NOMO-1 treated with DMSO at 0.1 percent for 48 hours (cell line): ENCODE measurements at regions not wholly inside any gene's neighbourhood (a gene's known extent, or its start where the extent isn't known, plus 50 kb on each side); places are given as distances from the start of the nearest gene placed in this dataset.
A peak's percentile ranks its signal among the peaks of the same experiment; 100 is the strongest.

ENCODE experiments used
- DNase-seq: peaks from one replicate; lab custom pipeline; 2025; ENCODE audit not compliant: unreplicated experiment; lab: John Stamatoyannopoulos, UW

DNA sequence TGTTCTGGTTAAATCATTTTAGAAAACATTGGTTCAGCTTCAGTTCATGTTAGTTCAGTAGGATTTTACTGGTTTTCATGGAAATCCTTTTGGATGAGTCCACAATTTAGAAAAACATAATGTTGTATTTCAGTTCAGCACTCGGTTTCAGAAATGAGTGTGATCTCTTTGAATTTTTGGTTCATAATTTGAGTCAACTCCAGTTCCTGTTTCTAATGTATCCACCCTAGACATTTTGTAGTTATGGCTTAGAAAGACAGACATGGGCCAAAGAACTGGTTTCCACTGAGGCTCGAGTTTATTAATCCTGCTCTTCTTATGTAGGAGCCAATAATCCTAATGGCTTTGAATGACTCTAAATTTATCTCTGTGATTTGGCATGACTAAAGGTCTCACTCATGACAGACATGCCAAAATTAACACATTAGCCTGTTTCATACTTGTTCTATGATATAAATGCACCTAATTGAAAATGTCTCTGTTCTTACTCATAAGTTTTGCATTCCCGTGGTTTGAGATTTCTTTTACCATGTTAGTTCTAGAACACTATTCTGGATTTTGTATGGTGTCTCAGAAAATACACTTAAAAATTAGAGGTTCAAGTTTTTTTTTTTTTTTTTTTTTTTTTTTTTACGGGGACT lies 82.3 kb upstream of the SPRED2 start:
- DNase-seq, result no peak

DNA sequence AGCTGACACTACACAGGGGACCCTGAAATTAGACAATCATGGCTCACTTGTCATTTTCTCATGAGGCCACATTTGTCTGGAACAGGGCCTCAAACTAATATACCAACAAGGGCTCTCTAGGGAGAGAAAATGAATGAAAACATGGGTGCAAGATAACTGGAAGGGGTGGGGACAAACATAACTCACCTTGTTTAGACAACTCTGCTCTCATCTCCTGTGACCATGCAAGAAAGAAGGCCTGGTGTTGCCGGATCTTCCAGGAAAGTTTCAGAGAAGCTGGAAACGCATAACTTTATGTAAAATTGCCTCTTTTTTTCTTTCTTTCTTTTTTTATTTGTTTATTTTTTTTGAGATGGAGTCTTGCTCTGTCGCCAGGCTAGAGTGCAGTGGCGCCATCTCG lies 80.4 kb upstream of the SPRED2 start:
- no peak for DNase-seq

DNA sequence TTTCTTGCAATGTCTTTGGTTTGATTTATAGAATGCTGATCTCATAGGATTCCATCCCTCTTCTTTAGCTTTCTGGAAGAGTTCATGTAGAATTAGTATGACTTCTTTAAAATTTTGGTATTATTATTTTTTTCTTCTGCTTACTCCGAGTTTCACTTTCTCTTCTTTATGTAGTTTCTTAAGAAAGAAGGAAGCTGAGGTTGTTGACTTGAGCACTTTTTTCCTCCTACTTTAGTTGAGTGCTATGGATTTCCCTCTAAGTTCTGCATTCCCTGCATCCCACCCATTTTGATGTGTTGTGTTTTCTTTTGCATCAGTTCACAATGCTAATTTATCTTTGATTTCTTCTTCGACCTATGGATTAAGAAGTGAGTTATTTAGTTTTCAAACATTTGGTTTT lies 78.9 kb upstream of the SPRED2 start:
- no peak for DNase-seq

DNA sequence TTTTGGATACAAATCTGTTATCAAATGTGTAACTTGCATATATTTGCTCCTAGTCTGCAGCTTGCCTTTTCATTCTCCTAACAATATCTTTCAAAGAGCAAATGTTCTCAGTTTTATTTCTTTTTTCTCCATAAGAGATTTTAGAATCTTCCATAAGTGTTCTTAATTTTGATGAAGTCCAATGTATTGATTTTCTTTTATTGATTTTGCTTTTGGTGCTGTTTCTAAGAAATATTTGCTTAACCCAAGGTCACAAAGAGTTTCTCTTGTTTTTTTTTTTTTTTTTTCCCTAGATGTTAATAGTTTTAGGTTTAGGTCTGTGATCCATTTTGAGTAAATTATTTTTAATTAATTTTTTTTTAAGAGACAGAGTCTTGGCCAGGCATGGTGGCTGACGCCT lies 75.8 kb upstream of the SPRED2 start:
- DNase-seq, result no peak

DNA sequence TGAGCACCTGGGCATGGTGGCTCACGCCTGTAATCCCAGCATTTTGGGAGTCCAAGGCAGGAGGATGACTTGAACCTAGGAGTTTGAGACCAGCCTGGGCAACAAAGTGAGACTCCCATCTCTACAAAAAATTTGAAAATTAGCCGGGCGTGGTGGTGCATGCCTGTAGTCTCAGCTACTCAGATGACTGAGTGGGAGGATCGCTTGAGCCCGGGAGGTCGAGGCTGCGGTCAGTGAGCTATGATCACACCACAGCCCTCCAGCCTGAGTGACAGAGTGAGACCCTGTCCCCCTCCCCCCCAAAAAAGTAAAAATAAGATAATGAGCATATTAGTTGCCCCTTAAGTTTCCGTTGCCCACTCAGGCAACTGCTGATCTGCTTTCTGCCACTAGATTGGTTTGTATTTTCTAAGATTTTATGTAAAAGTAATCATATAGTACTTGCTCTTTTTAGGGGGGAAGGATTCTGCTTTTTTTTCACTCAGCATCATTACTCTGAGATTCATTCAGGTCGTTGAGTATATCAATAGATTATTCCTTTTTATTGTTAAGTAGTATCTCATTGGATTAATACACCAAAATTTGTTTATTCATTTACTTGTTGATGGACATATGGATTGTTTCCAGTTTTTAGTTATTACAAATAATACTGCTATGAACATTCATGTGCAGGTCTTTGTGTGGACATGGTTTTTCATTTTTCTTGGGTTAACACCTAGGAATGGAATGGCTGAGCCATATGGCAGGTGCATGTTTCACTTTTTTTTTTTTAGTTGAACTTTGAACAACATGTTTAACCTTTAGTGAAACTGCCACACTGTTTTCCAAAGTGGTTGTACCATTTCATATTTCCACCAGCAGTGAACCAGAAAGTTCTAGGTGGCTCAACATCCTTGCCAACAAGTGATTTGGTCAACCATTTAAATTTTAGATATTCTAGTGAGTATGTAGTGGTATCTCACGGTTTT lies 75.0 kb upstream of the SPRED2 start:
- DNase-seq, result no peak

DNA sequence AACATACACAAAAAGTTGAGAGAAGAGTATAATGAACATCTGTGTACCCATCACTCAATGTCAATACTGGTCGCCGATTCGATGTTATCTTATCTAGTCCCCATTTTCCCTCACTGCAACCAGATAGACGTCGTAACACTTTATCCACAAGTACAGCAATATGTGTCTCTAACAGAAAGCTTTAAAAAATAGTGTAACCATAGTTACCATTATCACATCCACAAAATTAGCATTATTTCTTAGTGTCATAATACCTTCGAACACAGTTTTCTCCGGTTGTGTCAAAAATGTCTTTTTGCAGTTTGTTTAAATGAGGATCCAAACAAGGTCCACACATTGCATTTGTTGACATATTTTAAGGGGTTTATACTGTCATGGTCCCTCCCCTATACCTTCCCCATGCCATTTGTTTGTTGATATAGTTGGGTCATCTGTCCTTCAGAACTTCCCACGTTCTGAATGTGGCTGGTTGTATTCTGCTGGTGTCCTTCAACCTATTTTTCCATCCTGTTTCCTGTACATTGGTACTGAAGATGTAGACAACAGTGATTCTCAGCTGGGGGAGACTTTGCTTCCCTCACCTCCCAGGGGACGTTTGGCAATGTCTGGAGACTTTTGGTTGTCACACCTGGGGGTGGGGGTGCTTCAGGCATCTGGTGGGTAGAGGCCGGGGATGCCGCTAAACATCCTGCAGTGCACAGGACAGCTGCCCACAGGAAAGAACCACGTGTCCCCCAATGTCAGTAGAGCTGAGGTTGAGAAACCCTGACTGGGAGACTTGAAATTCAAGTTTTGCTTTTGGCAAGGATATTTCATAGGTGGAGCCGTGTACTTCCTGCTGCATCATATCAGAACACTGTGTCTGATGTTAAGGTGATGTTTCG lies 72.7 kb upstream of the SPRED2 start:
- no peak for DNase-seq

DNA sequence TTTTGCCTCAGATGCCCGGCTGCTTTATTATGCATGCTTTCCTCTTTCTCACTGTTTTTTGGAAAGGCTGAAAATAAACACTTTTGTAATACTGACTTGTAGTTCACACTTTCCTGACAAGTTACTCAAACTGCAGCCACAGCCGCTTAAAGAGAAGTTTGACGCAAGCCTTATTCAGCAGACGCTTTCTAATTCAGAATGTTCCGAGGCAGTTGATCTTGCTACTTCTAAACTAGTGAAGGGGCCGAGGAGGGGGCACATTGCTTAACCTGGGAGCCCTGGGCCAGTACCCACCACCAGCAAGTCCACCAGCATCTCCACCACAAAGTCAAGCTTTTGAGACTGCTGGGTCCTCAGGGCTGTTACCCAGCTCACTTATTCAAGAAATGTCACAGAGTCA lies 71.8 kb upstream of the SPRED2 start:
- no peak for DNase-seq

DNA sequence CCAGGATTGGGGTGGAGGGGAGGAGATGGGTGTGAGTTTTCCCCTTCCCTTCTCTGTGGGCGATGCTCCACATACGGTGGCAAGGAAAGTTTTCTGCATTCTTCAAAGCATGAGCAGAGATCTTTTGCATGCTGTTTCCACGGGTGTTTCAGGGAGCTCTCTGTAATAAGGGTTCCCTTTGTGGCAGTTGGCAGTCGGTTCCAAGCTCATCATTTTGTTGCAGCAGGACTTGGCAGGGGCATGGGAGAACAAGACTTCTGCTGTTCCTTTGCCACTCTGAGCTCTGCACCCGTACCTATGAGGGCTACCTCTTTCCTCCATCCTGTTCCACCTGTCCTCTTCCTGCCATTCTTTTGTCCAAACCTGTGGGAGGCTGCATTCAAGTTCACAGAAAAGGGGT lies 71.3 kb upstream of the SPRED2 start:
- DNase-seq, result no peak

DNA sequence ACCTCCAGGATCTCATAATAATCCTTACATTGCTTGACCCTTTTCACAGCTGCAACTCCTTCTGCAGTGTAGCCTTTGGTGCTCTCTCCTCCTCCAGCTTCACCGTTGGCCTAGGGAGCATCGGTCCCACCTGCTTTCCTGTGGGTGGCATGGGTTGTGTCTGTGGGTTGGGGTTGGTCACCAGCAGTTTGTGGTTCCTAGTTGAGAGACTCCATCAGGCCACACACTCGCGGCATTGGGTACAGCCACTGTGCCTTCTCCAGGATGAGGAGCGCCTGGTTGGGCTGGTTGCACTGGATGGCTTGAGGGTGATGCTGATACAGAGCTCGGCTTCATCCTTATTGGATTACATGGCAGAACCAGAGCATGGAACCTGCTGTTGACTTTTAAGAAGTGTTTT lies 69.4 kb upstream of the SPRED2 start:
- no peak for DNase-seq

DNA sequence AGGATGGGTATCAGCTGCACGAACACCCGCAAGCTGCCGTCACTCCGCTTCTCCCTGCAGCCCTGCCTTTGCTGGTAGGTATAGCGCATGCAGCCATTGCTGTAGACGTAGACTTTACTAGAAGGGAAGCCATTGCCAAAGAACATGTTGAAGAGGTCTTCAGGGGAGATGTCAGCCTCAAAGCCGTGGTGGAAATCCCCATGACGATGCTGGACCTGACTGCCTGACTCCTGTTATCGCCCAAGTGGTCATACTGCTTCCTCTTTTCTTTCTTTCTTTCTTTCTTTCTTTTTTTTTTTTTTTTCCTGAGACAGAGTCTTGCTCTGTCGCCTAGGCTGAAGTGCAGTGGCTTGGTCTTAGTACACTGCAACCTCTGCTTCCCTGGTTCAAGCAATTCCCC lies 68.7 kb upstream of the SPRED2 start:
- no peak for DNase-seq

DNA sequence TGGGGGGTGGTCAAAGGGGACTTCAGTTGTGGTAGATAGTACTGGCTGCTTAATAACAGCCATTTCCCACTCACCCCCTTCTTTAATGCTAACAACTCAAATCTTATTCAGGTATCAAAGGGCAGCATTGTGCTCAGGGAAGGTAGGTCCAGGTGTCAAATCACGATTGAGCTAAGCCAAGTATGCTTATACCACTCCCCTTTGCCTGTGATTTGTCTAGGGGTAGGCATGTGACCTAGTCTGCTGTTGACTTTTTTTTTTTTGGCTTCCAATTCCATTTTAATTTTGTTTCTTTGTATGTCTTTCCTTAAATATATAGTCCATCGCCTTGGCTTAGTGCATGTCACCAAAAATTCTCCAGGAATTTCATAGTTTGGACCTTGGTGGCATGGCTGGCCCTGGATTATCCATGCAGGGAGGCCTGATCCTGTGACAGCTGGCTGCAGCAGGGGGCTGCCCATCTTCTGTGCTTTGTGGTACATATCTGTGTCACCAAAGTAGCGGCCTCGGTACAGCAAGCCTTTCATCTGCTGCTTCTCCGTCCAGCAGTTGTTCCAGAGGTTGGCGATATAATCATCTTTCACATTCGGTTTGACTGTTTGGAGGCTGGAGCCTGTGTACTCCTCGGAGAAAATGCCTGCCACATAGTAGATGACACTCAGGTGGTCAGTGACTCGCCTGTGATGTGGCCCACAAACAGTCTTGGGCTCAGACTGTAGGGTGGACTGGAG lies 68.1 kb upstream of the SPRED2 start:
- no peak for DNase-seq

DNA sequence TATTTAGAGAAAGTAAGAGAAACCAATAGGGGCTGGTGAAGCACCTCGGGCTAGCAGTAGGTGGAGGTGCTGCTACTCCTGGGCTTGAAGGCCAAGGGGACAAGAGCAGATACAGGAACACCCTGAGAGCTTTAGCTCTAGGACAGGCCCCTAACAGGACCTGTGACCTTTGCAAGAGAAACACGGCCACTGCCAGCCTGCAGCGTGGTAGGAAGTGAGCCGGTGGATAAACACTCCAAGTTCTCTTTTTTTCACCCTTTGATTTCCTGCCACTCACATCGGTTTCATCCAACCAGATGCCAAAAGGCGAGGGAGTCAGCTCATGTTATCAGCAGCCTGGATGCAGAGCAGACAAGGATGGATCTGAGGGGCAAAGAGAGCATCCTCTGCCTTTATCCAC lies 66.8 kb upstream of the SPRED2 start:
- DNase-seq, result peak; percentile 34

DNA sequence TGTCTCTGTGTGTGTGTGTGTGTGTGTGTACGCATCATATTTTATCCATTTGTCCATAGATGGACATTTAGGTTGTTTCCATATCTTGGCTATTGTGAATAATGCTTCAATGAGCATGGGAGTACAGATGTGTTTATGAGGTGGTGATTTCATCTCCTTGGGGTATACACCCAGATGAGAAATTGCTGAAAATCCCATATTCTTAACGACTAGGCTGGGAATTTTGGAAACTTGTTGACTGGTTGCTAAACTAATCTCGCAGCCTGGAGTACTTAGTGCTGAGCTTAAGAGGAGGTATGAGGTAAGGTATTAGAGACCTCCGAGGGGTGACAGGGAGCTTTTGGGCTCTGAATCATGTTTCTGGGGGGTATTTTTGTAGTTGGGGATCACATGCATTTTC lies 66.0 kb upstream of the SPRED2 start:
- DNase-seq, result no peak

DNA sequence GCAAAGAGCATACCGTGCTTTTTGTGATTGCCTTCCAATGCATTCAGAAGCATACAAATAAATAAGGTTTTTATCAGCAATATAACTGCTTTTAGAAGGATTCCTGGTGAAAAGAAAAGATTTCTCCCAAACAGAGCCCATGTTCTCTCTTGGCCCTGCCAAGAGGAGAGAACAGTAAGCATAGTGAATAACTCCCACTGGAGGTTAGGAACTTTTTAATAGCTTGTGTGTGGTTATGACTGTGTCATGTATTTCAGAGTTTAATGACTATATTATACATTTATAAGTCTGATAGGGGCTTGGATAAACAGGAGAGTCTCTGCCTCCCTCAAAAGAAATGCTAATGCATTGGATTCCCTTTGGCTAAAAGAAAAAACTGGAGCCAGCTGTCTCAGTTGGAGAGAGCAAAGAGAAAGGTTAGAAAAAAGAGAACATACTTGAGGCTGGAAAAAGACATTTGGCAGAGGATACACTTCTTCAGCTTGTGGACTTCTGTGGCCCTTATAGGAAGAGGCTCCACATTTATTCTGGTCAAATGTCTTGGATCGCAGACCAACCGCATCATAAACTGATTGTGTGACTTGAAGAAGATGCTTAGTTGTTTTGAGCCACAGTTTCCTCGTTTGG lies 63.0 kb upstream of the SPRED2 start:
- no peak for DNase-seq

DNA sequence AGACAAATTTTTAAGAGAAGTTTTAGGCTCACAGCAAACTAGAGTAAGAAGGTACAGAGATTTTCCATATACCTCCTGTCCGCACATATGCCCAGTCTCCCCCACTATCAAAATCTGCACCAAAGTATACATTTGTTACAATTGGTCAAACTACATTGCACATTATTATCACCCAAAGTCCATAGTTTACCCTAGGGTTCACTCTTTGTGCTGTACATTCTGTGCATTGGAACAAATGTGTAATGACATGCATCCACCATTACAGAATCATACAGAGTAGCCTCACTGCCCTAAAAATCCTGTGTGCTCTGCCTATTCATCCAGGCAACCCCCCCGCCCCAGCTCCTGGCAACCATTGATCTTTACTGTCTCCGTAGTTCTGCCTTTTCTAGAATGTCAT lies 61.7 kb upstream of the SPRED2 start:
- DNase-seq, result no peak

DNA sequence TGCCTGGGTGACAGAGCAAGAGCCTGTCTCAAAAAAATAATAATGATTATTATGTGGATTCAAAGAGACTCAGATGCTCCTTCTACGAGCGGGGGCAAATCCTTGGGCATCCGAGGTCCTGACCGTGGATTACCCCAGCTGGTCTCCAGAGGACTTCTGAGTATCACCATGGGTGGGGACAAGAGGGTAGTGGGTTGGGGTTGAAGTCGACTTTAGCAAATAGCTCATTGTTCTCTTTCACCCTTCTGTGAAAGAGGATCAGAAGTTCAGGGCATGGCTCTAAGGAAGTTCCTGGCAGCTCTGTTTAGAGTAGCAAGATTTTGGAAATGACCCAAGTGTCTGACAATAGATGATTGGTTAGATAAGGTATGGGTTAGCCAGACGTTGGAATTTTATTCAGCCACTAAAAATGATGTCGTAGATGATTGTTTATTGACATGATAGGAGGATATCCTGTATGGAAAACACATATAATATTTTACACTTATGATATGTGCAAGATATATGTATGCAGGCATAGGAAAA lies 59.0 kb upstream of the SPRED2 start:
- no peak for DNase-seq

DNA sequence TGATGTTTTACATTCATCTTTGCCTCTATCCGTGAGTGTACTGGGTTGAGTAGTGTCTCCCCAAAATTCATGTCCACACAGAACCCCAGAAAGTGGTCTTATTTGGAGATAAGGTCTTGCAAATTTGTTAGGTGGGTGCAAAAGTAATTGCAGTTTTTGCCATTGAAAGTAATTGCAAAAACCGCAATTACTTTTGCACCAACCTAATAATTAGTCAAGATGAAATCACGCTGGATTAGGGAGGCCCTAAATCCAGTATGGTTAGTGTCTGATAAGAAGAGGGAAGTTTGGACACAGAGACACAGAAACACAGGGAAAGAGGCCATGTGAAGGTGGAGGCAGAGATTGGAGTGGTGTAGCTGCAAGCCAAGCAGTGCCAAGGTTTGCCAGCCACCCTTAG lies 57.8 kb upstream of the SPRED2 start:
- no peak for DNase-seq

DNA sequence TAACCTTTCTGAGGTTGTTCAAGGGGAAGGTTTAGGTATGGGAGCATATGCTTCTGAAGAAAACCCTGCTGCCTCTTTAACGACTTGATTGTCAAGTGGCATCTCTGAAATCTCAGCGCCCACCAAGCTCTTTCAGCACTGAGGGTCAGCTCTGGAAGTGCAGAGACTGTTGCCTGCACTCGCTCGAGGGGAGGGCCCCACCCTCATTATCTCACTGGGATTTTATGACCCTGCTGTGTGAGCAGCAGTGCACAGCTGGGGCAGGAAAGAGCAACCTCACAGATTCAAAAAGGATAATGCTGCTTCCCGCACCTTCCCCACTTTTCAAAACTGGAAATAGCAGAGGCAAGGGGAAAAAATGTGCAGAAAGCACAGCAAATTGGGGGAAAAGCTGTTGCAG lies 56.9 kb upstream of the SPRED2 start:
- no peak for DNase-seq

DNA sequence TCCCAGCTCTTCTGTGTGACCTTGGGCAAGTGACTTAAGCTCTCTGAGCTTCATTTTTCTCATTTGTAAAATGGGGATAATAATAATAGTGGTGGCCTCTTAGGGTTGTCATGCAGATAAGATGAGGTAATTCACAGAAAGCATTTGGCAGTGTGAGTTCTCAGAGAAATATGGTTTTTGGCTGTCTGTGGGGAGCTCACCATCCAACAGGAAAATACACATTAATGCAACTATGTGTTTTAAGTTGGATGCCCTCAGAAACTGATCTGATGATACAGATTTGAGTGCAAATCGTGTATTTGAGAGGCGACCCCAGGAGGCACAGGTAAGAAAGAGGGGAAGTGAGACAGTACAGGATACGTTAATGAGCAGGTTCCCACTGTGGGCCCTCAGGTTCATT lies 56.1 kb upstream of the SPRED2 start:
- DNase-seq, result no peak

DNA sequence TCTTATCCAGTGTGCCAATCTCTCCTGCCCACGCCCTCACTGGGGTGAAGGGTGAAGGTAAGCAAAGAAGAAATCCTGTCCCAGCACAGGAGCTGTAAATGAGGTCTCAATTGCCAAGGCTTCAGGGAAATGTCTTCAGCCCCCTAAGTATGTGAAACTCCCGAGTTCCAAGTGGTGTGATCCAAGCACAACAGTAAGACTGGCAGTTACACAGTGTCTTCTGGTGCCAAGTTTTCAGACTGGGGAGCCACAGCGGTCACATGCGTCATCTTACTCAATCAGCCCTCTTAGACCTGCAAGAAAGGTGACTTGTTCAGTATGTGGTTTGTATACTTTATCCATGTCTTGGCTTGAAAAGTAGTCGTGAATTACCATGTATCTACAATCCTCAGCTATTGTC lies 55.0 kb upstream of the SPRED2 start:
- DNase-seq, result no peak
